CD14-positive monocyte (primary cell): ENCODE measurements at regions not wholly inside any gene's neighbourhood (a gene's known extent, or its start where the extent isn't known, plus 50 kb on each side); places are given as distances from the start of the nearest gene placed in this dataset.

Source experiments
- DNase-seq, 3 donors: peaks; one replicate each; pipeline ENCODE4 v3.0.0-alpha.2; 2011 to 2022
- H2AFZ ChIP-seq: 2 replicates; pipeline ENCODE4 v1.6.0; 2012; ENCODE audit warnings: mild to moderate bottlenecking, low read depth, low read length, inconsistent platforms; ENCODE audit not compliant: insufficient read depth, poor library complexity, severe bottlenecking
- H3K27ac ChIP-seq, 2 donors: 1 replicate in 1 of 2; 2 replicates in 1 of 2; pipeline ENCODE4 v1.5.1; 2012 to 2013; ENCODE audit warnings: low read length in 2 of 2, control low read depth in 1 of 2, inconsistent platforms in 1 of 2, low read depth in 1 of 2, mild to moderate bottlenecking in 1 of 2
- H3K27me3 ChIP-seq, 2 donors: one replicate each; pipeline versions ENCODE4 v1.6.0 to v1.6.1; 2011 to 2013; ENCODE audit warnings: low read length in 2 of 2; ENCODE audit not compliant: control insufficient read depth in 2 of 2, insufficient read depth in 2 of 2
- H3K36me3 ChIP-seq, 2 donors: replicated peaks in 1 of 2; 1 replicate in 1 of 2; 2 replicates in 1 of 2; pipeline versions ENCODE4 v1.5.1 to v1.6.1; 2012 to 2013; ENCODE audit warnings: low read length in 2 of 2, control low read depth in 1 of 2, inconsistent platforms in 1 of 2, mild to moderate bottlenecking in 1 of 2; ENCODE audit not compliant: insufficient read depth in 2 of 2, control insufficient read depth in 1 of 2
- H3K4me1 ChIP-seq, 2 donors: 1 replicate in 1 of 2; 2 replicates in 1 of 2; pipeline versions ENCODE4 v1.5.1 to v1.6.1; 2012 to 2013; ENCODE audit warnings: low read length in 2 of 2, control low read depth in 1 of 2, inconsistent platforms in 1 of 2, mild to moderate bottlenecking in 1 of 2, moderate library complexity in 1 of 2; ENCODE audit not compliant: insufficient read depth in 2 of 2, control insufficient read depth in 1 of 2
- H3K4me2 ChIP-seq: replicated peaks from 2 replicates; pipeline ENCODE3; 2012; ENCODE audit warnings: low read length, moderate library complexity, mild to moderate bottlenecking; ENCODE audit not compliant: poor library complexity, severe bottlenecking; ENCODE audit errors: extremely low read depth
- H3K4me3 ChIP-seq, 3 experiments: fragments of 200-600 bp in 1 of 3; sonication (generic) in 1 of 3; replicated peaks in 1 of 3; 1 replicate in 2 of 3; 2 replicates in 1 of 3; pipeline ENCODE4 v1.5.1; 2011 to 2013; ENCODE audit warnings: low read length in 3 of 3, mild to moderate bottlenecking in 3 of 3, control low read depth in 2 of 3, low read depth in 2 of 3, inconsistent platforms in 1 of 3, moderate library complexity in 1 of 3
- H3K79me2 ChIP-seq: 2 replicates; pipeline ENCODE4 v1.6.0; 2012; ENCODE audit warnings: mild to moderate bottlenecking, control low read depth, inconsistent platforms, low read length, moderate library complexity; ENCODE audit not compliant: insufficient read depth
- H3K9ac ChIP-seq: 2 replicates; pipeline ENCODE4 v1.6.0; 2017; ENCODE audit warnings: low read length, mild to moderate bottlenecking; ENCODE audit not compliant: insufficient read depth, poor library complexity, severe bottlenecking
- H3K9me3 ChIP-seq, 2 donors: replicated peaks in 1 of 2; 1 replicate in 1 of 2; 2 replicates in 1 of 2; pipeline versions ENCODE4 v1.5.1 to v1.6.1; 2012 to 2013; ENCODE audit warnings: low read length in 2 of 2, control low read depth in 1 of 2; ENCODE audit not compliant: control insufficient read depth in 1 of 2, insufficient read depth in 1 of 2
- H4K20me1 ChIP-seq: 2 replicates; pipeline ENCODE4 v1.6.0; 2012; ENCODE audit warnings: mild to moderate bottlenecking, low read length, control low read depth, moderate library complexity; ENCODE audit not compliant: insufficient read depth
- H3K27ac Mint-ChIP-seq, 7 donors: one replicate each; pipeline ENCODE4 v1.8.0; 2020; ENCODE audit warnings: mild to moderate bottlenecking in 7 of 7, mixed read lengths in 7 of 7, moderate library complexity in 6 of 7, inconsistent platforms in 2 of 7
- H3K27me3 Mint-ChIP-seq, 3 donors: one replicate each; pipeline ENCODE4 v1.8.0; 2021 to 2022; ENCODE audit warnings: low read depth in 3 of 3, mild to moderate bottlenecking in 3 of 3, mixed read lengths in 3 of 3, moderate library complexity in 3 of 3, inconsistent platforms in 1 of 3
- H3K36me3 Mint-ChIP-seq, 2 donors: one replicate each; pipeline ENCODE4 v1.8.0; 2020; ENCODE audit warnings: mixed read lengths in 2 of 2, inconsistent platforms in 1 of 2, mild to moderate bottlenecking in 1 of 2
- H3K4me1 Mint-ChIP-seq: one replicate; pipeline ENCODE4 v1.8.0; 2020; ENCODE audit warnings: mild to moderate bottlenecking, mixed read lengths
- H3K4me3 Mint-ChIP-seq, 2 donors: one replicate each; pipeline ENCODE4 v1.8.0; 2020; ENCODE audit warnings: mild to moderate bottlenecking in 2 of 2, mixed read lengths in 2 of 2, moderate library complexity in 1 of 2
- H3K9me3 Mint-ChIP-seq, 7 donors: one replicate each; pipeline ENCODE4 v1.8.0; 2020 to 2022; ENCODE audit warnings: mixed read lengths in 7 of 7, mild to moderate bottlenecking in 6 of 7, moderate library complexity in 6 of 7, inconsistent platforms in 2 of 7
- CTCF ChIP-seq: fragments of 200-600 bp; IDR thresholded peaks from one replicate; pipeline ENCODE4 v1.8.0; 2022; ENCODE audit warnings: antibody characterized with exemption, mild to moderate bottlenecking
- WGBS: methylation state at CpG from one replicate; pipeline ENCODE4 v1.1.5; 2013; ENCODE audit warnings: missing lambda C conversion rate; ENCODE audit not compliant: insufficient coverage; 5-methylcytosine and 5-hydroxymethylcytosine counted together
- intact Hi-C, 2 donors: fragments of 100-400 bp; cut with micrococcal nuclease; formaldehyde crosslinking; loops; one replicate each; pipeline versions ENCODE4 v1.15.0 to v1.15.1; 2023

- Mint-ChIP-seq H3K4me3 (no peak overlapping the region), H3K27ac (no peak overlapping the region), H3K4me1 (no peaks in the 10 kb centered on the region), H3K36me3 (no peaks in the 10 kb centered on the region), H3K9me3 (peaks cover 0 to 3% (median 0%) of the 10 kb centered on the region in 7 donors), H3K27me3 (no peaks in the 10 kb centered on the region)
- H3K4me2 ChIP-seq = no peak overlapping the region
- H3K79me2 ChIP-seq = no peaks in the 10 kb centered on the region
- DNase-seq = no peak
- no CpG with 5 or more reads among the region's 2 CpGs for WGBS
- H3K27me3 ChIP-seq = no peaks in the 10 kb centered on the region
- no peaks in the 10 kb centered on the region for H3K36me3 ChIP-seq
- TF ChIP-seq CTCF = no peak
- no peaks in the 10 kb centered on the region for H4K20me1 ChIP-seq
- no peaks in the 10 kb centered on the region for H3K9me3 ChIP-seq
- H3K4me3 ChIP-seq = no peak overlapping the region
- no peak overlapping the region for H2AFZ ChIP-seq
- H3K9ac ChIP-seq = no peak overlapping the region
- intact Hi-C loops = no loop called here
- H3K27ac ChIP-seq = no peak overlapping the region
- H3K4me1 ChIP-seq = no peaks in the 10 kb centered on the region
Measured at GRCh38 chr4:155565776-155566175, 100.9 kb upstream of the GUCY1A1 start.

GRCh38 chr4:155565330-155565729 is 101.3 kb upstream of the GUCY1A1 start:
- Histone ChIP-seq H3K4me3 (no peak overlapping the region), H3K4me1 (no peaks in the 10 kb centered on the region), H3K9ac (no peak overlapping the region), H4K20me1 (no peaks in the 10 kb centered on the region), H3K27ac (no peak overlapping the region), H2AFZ (no peak overlapping the region), H3K9me3 (no peaks in the 10 kb centered on the region), H3K4me2 (no peak overlapping the region), H3K79me2 (no peaks in the 10 kb centered on the region), H3K27me3 (no peaks in the 10 kb centered on the region), H3K36me3 (no peaks in the 10 kb centered on the region)
- whole genome bisulfite sequencing = no CpG with 5 or more reads among the region's 1 CpG
- H3K4me1 Mint-ChIP-seq = no peaks in the 10 kb centered on the region
- TF ChIP-seq CTCF = no peak
- intact Hi-C loops = no loop called here
- DNase-seq = no peak
- H3K9me3 Mint-ChIP-seq = peaks cover 0 to 3% (median 0%) of the 10 kb centered on the region in 7 donors
- no peak overlapping the region for H3K27ac Mint-ChIP-seq
- no peak overlapping the region for H3K4me3 Mint-ChIP-seq
- H3K36me3 Mint-ChIP-seq = no peaks in the 10 kb centered on the region
- H3K27me3 Mint-ChIP-seq = no peaks in the 10 kb centered on the region
